K562 (cell line): ENCODE measurements at regions not wholly inside any gene's neighbourhood (a gene's known extent, or its start where the extent isn't known, plus 50 kb on each side); places are given as distances from the start of the nearest gene placed in this dataset.

Experiments used
- ATAC-seq: fragments of 200-7000 bp; cut with Tn5 transposase; 3 replicates; pipeline ENCODE4 v1.9.1; 2020; ENCODE audit warnings: moderate library complexity
- BruUV-seq: library from RNA; stranded (reverse); fragments of 400-500 nt; replicated peaks from 2 replicates; lab custom pipeline; 2021; lab: Mats Ljungman, UMichigan
- CTCF ChIA-PET: fragments of 300-600 bp; formaldehyde crosslinking; extraction: SDS; loops from one replicate; lab custom pipeline; 2021; ENCODE audit warnings: low intra/inter-chr PET ratio; lab: Yijun Ruan, JAX
- POLR2A ChIA-PET: fragments of 300-600, 350-650 bp; sonication (Branson Sonifier 250); formaldehyde crosslinking; extraction: SDS; loops from one replicate; lab custom pipeline; 2021; ENCODE audit warnings: antibody characterized with exemption, inconsistent platforms; lab: Yijun Ruan, JAX
- DNase-seq, 4 experiments: peaks; one replicate each; pipeline versions ENCODE4 v3.0.0 to v3.0.0-alpha.2; 2011 to 2018; ENCODE audit warnings: low spot score in 3 of 4, mixed read lengths in 3 of 4; ENCODE audit errors: extremely low read depth in 1 of 4
- FAIRE-seq: peaks from 2 replicates; lab custom pipeline; 2011; peaks lifted over from hg19 to GRCh38; lab: Jason Lieb, UNC
- H2AFZ ChIP-seq: 2 replicates; pipeline ENCODE4 v1.6.0; 2011; ENCODE audit warnings: low read depth, low read length, control low read depth, inconsistent platforms
- H3K27ac ChIP-seq: fragments of 200-600 bp; 3 replicates; pipeline ENCODE4 v1.8.0; 2011; ENCODE audit warnings: low read depth, mild to moderate bottlenecking, control low read depth, inconsistent platforms, low read length, moderate library complexity, mixed read lengths; ENCODE audit errors: extremely low read depth
- H3K27me3 ChIP-seq, 2 experiments: fragments of 300-600 bp in 1 of 2; 2 replicates in 1 of 2; 3 replicates in 1 of 2; pipeline versions ENCODE4 v1.6.0 to v1.8.0; 2011; ENCODE audit warnings: inconsistent platforms in 2 of 2, low read length in 2 of 2, mild to moderate bottlenecking in 1 of 2, mixed read lengths in 1 of 2, moderate library complexity in 1 of 2; ENCODE audit not compliant: control insufficient read depth in 2 of 2, insufficient read depth in 2 of 2
- H3K36me3 ChIP-seq: fragments of 300-600 bp; 3 replicates; pipeline ENCODE4 v1.8.0; 2011; ENCODE audit warnings: mild to moderate bottlenecking, low read length, inconsistent platforms; ENCODE audit not compliant: control insufficient read depth, insufficient read depth
- H3K4me1 ChIP-seq, 2 experiments: fragments of 200-600 bp in 1 of 2; replicated peaks in 1 of 2; 2 replicates in 1 of 2; 3 replicates in 1 of 2; pipeline versions ENCODE4 v1.5.1 to v1.8.0; 2011; ENCODE audit warnings: inconsistent platforms in 2 of 2, low read length in 2 of 2, mild to moderate bottlenecking in 1 of 2, mixed read lengths in 1 of 2, moderate library complexity in 1 of 2; ENCODE audit not compliant: control insufficient read depth in 2 of 2, insufficient read depth in 2 of 2
- H3K4me2 ChIP-seq: 2 replicates; pipeline ENCODE4 v1.6.1; 2011; ENCODE audit warnings: low read length, control low read depth, inconsistent platforms, mixed read lengths; ENCODE audit not compliant: insufficient read depth
- H3K4me3 ChIP-seq: fragments of 200-600 bp; sonication (generic), shearing (Covaris generic); 2 replicates; pipeline ENCODE4 v1.5.1; 2016; ENCODE audit warnings: control low read depth, inconsistent platforms
- H3K79me2 ChIP-seq: fragments of 200-600 bp; 3 replicates; pipeline ENCODE4 v1.8.0; 2011; ENCODE audit warnings: low read length, inconsistent platforms; ENCODE audit not compliant: control insufficient read depth, insufficient read depth
- H3K9ac ChIP-seq, 2 experiments: 2 replicates each; pipeline versions ENCODE4 v1.6.0 to v1.6.1; 2011; ENCODE audit warnings: low read depth in 2 of 2, low read length in 2 of 2, control low read depth in 1 of 2, inconsistent platforms in 1 of 2, mild to moderate bottlenecking in 1 of 2, mixed read lengths in 1 of 2; ENCODE audit not compliant: insufficient read depth in 1 of 2
- H3K9me1 ChIP-seq: one replicate; pipeline ENCODE4 v1.6.0; 2011; ENCODE audit warnings: inconsistent platforms, mild to moderate bottlenecking, low read length, moderate library complexity; ENCODE audit not compliant: control insufficient read depth, insufficient read depth
- H3K9me3 ChIP-seq: replicated peaks from 2 replicates; pipeline ENCODE4 v1.5.1; 2011; ENCODE audit warnings: low read depth, low read length, inconsistent platforms; ENCODE audit not compliant: control insufficient read depth, insufficient read depth
- H4K20me1 ChIP-seq: replicated peaks from 2 replicates; pipeline ENCODE4 v1.6.1; 2011; ENCODE audit warnings: low read length, inconsistent platforms, mixed read lengths; ENCODE audit not compliant: control insufficient read depth, insufficient read depth
- ARID4B ChIP-seq: sonication (generic); formaldehyde crosslinking; IDR thresholded peaks from 2 replicates; pipeline ENCODE4 v1.8.0; 2022; ENCODE audit warnings: mild to moderate bottlenecking, missing genetic modification reagents
- HNRNPH1 ChIP-seq: fragments of 200-400 bp; formaldehyde crosslinking; optimal IDR thresholded peaks from 2 replicates; pipeline ENCODE3; 2017; ENCODE audit warnings: low read depth, mild to moderate bottlenecking, low read length, moderate library complexity
- NFE2 ChIP-seq: IDR thresholded peaks from 2 replicates; pipeline ENCODE4 v1.6.1; 2014; ENCODE audit warnings: antibody characterized with exemption, low read depth
- NFXL1 ChIP-seq: fragments of 450-650 bp; formaldehyde crosslinking; IDR thresholded peaks from 2 replicates; pipeline ENCODE4 v1.4.0; 2021; ENCODE audit warnings: mild to moderate bottlenecking
- NFYB ChIP-seq: IDR thresholded peaks from 2 replicates; pipeline ENCODE4 v1.6.1; 2011; ENCODE audit warnings: mild to moderate bottlenecking, moderate library complexity; ENCODE audit not compliant: insufficient read length; ENCODE audit errors: extremely low read depth
- POLR2AphosphoS2 ChIP-seq: IDR thresholded peaks from 2 replicates; pipeline ENCODE4 v1.6.1; 2012; ENCODE audit warnings: low read length, improper control_type of control experiment
- SREBF1 ChIP-seq: fragments of 150-350 bp; IDR thresholded peaks from 2 replicates; pipeline ENCODE4 v1.6.1; 2014; ENCODE audit warnings: antibody characterized with exemption, low read depth, low read length, borderline replicate concordance
- STAT5B ChIP-seq: fragments of 250-450 bp; sonication (Bioruptor Pico); IDR thresholded peaks from 2 replicates; pipeline ENCODE4 v1.8.0; 2021; ENCODE audit warnings: mild to moderate bottlenecking, inconsistent platforms
- ZFP36 ChIP-seq: fragments of 150-350 bp; IDR thresholded peaks from 2 replicates; pipeline ENCODE4 v1.6.1; 2018; ENCODE audit warnings: low read length, low read depth; ENCODE audit not compliant: partially characterized antibody
- WGBS: fragments of 100-300 bp; shearing (Covaris generic); methylation state at CpG from one replicate; pipeline ENCODE4 v1.1.6; 2016; ENCODE audit warnings: low coverage, mixed read lengths; ENCODE audit not compliant: insufficient coverage; ENCODE audit errors: missing lambda C conversion rate; 5-methylcytosine and 5-hydroxymethylcytosine counted together
- in situ Hi-C: fragments of 300-500 bp; cut with MboI; formaldehyde crosslinking; loops from 4 replicates; pipeline ENCODE4 v1.15.0; 2018; ENCODE audit warnings: inconsistent platforms, mixed read lengths
- intact Hi-C: fragments of 100-400 bp; cut with micrococcal nuclease; formaldehyde crosslinking; loops from 2 replicates; pipeline ENCODE4 v1.14.2; 2022

DNA sequence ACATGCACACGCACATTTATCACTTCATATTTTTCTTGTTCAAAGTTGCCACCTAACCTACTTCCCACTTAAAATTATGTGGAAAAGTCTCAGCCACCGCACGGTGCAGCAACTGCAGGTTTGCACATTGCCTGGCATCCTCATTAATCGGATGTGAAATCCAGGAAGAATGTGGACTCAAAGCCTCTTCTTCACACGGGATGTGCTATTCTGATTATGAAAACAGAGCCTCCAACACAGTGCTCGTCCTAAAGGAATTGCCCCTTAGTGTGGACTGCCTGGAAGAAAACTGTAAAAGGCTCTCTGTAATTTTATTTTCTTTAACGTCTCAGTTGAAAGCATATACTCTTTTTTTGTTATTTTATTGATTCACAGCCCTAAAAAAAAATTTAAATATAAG is 1303.5 kb downstream of the EFNB2 start (continued):
- TF ChIP-seq ARID4B (CRISPR knock-in tag): no peak
- no peak for TF ChIP-seq POLR2AphosphoS2
- TF ChIP-seq STAT5B (CRISPR knock-in tag): no peak
- TF ChIP-seq SREBF1: no peak
- no peak for TF ChIP-seq NFE2
- no peak for TF ChIP-seq NFXL1 (CRISPR knock-in tag)

- Histone ChIP-seq H3K4me1 (no peaks in the 10 kb centered on the region), H2AFZ (no peak overlapping the region), H3K79me2 (no peaks in the 10 kb centered on the region), H3K9me3 (no peaks in the 10 kb centered on the region), H3K9ac (no peak overlapping the region), H4K20me1 (no peaks in the 10 kb centered on the region), H3K4me2 (no peak overlapping the region), H3K9me1 (no peaks in the 10 kb centered on the region), H3K36me3 (no peaks in the 10 kb centered on the region), H3K27me3 (no peaks in the 10 kb centered on the region), H3K27ac (no peak overlapping the region), H3K4me3 (no peak overlapping the region)
- in situ Hi-C loops: loop anchor here (10.0 kb wide), 1 partner anchor 243 kb away; no protein-coding TSS in a partner anchor
- 0% methylated on average over 2 of the region's 2 CpGs for WGBS
- BruUV-seq: no TSS peak
- intact Hi-C loops: no loop called here
- ChIA-PET POLR2A (no interaction called here), CTCF (no interaction called here)
- DNase-seq: no peak
- FAIRE-seq: no peak
- ATAC-seq: no peak
- TF ChIP-seq ZFP36 (no peak), HNRNPH1 (no peak), NFYB (no peak)
These were observed 1303.9 kb downstream of the EFNB2 start for GRCh38 chr13:105231579-105231978.
